HG02588 (cell line): ENCODE measurements at regions not wholly inside any gene's neighbourhood (a gene's known extent, or its start where the extent isn't known, plus 50 kb on each side); places are given as distances from the start of the nearest gene placed in this dataset.
"Not testable (repeated sequence)": the region's sequence is repeated elsewhere in the genome, so short reads cannot be mapped to it uniquely, and the experiment has no call there.

Experiments
- ATAC-seq: cut with Tn5 transposase; IDR thresholded peaks from one replicate; pipeline ENCODE4 v1.9.1; 2021; ENCODE audit warnings: mild to moderate bottlenecking, moderate library complexity; ENCODE audit not compliant: unreplicated experiment

GRCh38 chr17:63171428-63172393 lies 205.7 kb downstream of the TANC2 start:
- no peak for ATAC-seq

- no peak for ATAC-seq
Observed at GRCh38 chr17:63173450-63173849, 207.4 kb downstream of the TANC2 start.

GRCh38 chr17:63173903-63174302 lies 207.9 kb downstream of the TANC2 start:
- ATAC-seq: no peak

GRCh38 chr17:63178530-63178929 lies 212.5 kb downstream of the TANC2 start:
- ATAC-seq: no peak

- no peak for ATAC-seq
Observed at GRCh38 chr17:63181856-63182255, 215.8 kb downstream of the TANC2 start.

GRCh38 chr17:63185420-63185819 lies 219.4 kb downstream of the TANC2 start:
- ATAC-seq: no peak

- no peak for ATAC-seq
Observed at GRCh38 chr17:63189082-63189481, 223.0 kb downstream of the TANC2 start.

- ATAC-seq: no peak
Observed at GRCh38 chr17:63189930-63190329, 223.9 kb downstream of the TANC2 start.

GRCh38 chr17:63190821-63191370 lies 224.9 kb downstream of the TANC2 start:
- ATAC-seq: no peak

- no peak for ATAC-seq
Observed at GRCh38 chr17:63191610-63192009, 225.6 kb downstream of the TANC2 start.

GRCh38 chr17:63193827-63194226 lies 227.8 kb downstream of the TANC2 start:
- no peak for ATAC-seq

GRCh38 chr17:63196772-63197335 lies 230.8 kb downstream of the TANC2 start:
- no peak for ATAC-seq

- ATAC-seq: no peak
Observed at GRCh38 chr17:63203652-63204051, 237.6 kb downstream of the TANC2 start.

GRCh38 chr17:63221939-63222338 lies 224.2 kb downstream of the CYB561 start:
- ATAC-seq: no peak

- no peak for ATAC-seq
Observed at GRCh38 chr17:63222655-63223054, 223.5 kb downstream of the CYB561 start.

GRCh38 chr17:63223212-63223911 lies 222.7 kb downstream of the CYB561 start:
- ATAC-seq: no peak

- ATAC-seq: no peak
Observed at GRCh38 chr17:63224644-63225043, 221.5 kb downstream of the CYB561 start.

- ATAC-seq: not testable (repeated sequence)
Observed at GRCh38 chr17:63226720-63227119, 219.4 kb downstream of the CYB561 start.

GRCh38 chr17:63231015-63231620 lies 215.0 kb downstream of the CYB561 start:
- not testable (repeated sequence) for ATAC-seq

GRCh38 chr17:63232565-63233310 lies 213.4 kb downstream of the CYB561 start:
- no peak for ATAC-seq
